Osteocyte (in vitro differentiated cells): ENCODE measurements at regions not wholly inside any gene's neighbourhood (a gene's known extent, or its start where the extent isn't known, plus 50 kb on each side); places are given as distances from the start of the nearest gene placed in this dataset.
"Not testable (repeated sequence)": the region's sequence is repeated elsewhere in the genome, so short reads cannot be mapped to it uniquely, and the experiment has no call there.

Experiments
- DNase-seq: peaks from one replicate; pipeline ENCODE4 v3.0.0; 2021; ENCODE audit warnings: mixed read lengths; ENCODE audit not compliant: unreplicated experiment; ENCODE audit errors: extremely low spot score
- H3K27ac Mint-ChIP-seq: one replicate; pipeline ENCODE4 v1.8.0; 2021; ENCODE audit warnings: mild to moderate bottlenecking, mixed read lengths; ENCODE audit not compliant: unreplicated experiment
- H3K27me3 Mint-ChIP-seq: one replicate; pipeline ENCODE4 v1.8.0; 2021; ENCODE audit warnings: mixed read lengths; ENCODE audit not compliant: unreplicated experiment
- H3K36me3 Mint-ChIP-seq: one replicate; pipeline ENCODE4 v1.8.0; 2021; ENCODE audit warnings: mixed read lengths; ENCODE audit not compliant: unreplicated experiment
- H3K4me1 Mint-ChIP-seq: one replicate; pipeline ENCODE4 v1.8.0; 2021; ENCODE audit warnings: mixed read lengths; ENCODE audit not compliant: unreplicated experiment
- H3K4me3 Mint-ChIP-seq: one replicate; pipeline ENCODE4 v1.8.0; 2021; ENCODE audit warnings: mild to moderate bottlenecking, moderate library complexity, mixed read lengths; ENCODE audit not compliant: unreplicated experiment
- H3K9me3 Mint-ChIP-seq: one replicate; pipeline ENCODE4 v1.8.0; 2021; ENCODE audit warnings: mixed read lengths; ENCODE audit not compliant: unreplicated experiment
- CTCF ChIP-seq: fragments of 200-600 bp; sonication (generic); IDR thresholded peaks from 2 replicates; pipeline ENCODE4 v1.5.0; 2021; ENCODE audit warnings: antibody characterized with exemption, mild to moderate bottlenecking, moderate library complexity

DNA sequence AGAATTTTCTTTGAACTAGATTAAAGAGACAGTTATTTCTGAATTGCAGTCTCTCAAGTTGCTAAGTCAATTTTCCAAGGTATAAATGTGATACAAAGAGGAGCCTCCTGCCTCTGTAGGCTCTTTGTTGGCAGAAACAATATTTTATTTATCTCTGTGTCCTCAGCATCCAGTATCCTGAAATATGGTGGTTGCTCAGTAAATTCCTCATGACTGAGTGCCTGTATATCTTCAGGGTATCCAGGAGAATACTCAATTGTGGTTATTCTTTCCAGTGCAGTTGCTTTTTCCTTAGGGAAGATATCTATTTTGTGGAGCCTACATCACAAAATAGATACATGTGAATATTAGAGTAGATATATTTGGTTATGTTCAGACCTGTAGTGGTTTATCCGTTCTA is 144.8 kb upstream of the FERD3L start:
- TF ChIP-seq CTCF = no peak
- no peak for DNase-seq
- peaks cover 13% of the 10 kb centered on the region for H3K9me3 Mint-ChIP-seq
- H3K36me3 Mint-ChIP-seq = no peaks in the 10 kb centered on the region
- no peak overlapping the region for H3K27ac Mint-ChIP-seq
- H3K27me3 Mint-ChIP-seq = no peaks in the 10 kb centered on the region
- no peak overlapping the region for H3K4me3 Mint-ChIP-seq
- H3K4me1 Mint-ChIP-seq = peaks cover 13% of the 10 kb centered on the region

DNA sequence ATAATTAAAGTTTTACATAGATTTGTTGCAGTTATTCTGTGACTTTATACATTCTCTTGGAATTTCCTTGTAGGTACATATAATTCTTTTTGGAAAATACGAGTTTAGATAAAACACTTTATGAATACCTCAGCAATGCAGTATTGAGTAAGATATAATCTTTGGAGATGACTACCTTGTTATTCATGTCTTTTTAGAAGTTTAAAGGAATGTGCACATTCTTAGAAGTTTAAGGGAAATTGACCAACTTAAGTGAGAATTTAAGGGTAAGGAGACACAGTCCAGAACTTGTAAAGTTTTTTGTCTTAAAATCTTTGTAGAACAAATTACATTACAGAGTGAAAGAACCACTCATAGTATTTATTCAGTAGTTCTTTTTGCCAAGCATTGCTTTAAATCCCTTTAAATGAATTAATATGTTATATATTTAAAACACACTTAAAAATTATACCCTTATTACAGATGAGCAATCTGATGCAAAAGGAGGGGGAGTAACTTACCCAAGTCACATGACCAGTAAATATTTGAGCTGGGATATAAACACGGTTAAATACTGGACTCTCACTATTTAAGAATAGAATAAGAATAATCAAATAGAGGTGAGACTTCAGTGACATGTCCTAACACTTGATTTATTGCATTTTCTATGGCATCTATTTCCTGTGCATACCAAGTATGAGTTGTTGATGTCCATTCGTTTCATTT is 139.5 kb upstream of the FERD3L start:
- peaks cover 3% of the 10 kb centered on the region for H3K36me3 Mint-ChIP-seq
- no peak overlapping the region for H3K27ac Mint-ChIP-seq

DNA sequence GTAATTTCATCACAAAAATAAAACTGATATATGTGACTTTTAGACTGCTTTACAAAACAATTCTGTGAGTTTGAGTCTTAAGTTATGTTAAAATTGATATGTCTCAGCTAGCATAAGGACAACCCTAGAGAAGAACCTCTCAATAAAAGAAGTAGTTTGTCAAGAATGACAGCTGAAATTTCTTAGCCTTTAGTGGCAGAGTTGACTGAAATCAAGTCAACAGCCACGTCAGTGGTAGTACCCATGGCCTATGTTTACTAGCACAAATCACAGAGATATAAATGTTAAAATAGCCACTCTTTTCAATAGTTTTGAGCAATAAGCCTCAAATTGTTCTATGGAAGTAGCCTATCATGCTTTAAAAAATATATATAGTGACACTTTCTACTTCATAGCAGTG is 138.9 kb upstream of the FERD3L start:
- Mint-ChIP-seq H3K4me3 (no peak overlapping the region), H3K27ac (no peak overlapping the region), H3K36me3 (peaks cover 5% of the 10 kb centered on the region), H3K4me1 (no peaks in the 10 kb centered on the region), H3K9me3 (peaks cover 10% of the 10 kb centered on the region), H3K27me3 (no peaks in the 10 kb centered on the region)
- DNase-seq = no peak
- no peak for TF ChIP-seq CTCF

More for the DNA sequence above, 139.5 kb upstream of the FERD3L start:
- DNase-seq = no peak
- Mint-ChIP-seq H3K4me1 (no peaks in the 10 kb centered on the region), H3K4me3 (no peak overlapping the region), H3K9me3 (peaks cover 3% of the 10 kb centered on the region), H3K27me3 (no peaks in the 10 kb centered on the region)
- TF ChIP-seq CTCF = no peak

DNA sequence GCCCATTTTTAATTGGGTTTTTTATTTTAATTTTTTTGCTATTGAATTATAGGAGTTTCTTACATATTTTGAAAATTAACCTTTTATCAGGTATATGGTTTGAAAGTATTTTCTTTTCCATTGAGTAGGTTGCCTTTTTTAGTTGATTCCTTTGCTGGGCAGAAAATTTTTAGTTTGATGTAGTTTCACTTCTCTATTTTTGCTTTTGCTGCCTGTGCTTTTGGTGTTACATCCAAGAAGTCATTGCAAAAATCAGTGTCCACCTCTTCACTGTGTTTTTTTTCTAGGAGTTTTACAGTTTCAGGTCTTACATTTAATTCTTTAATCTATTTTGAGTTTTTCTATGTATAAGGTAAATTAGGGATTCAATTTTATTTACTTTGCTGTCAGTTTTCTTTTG is 129.8 kb upstream of the FERD3L start:
- no peak overlapping the region for H3K4me3 Mint-ChIP-seq
- H3K36me3 Mint-ChIP-seq = peaks cover 7% of the 10 kb centered on the region
- no peaks in the 10 kb centered on the region for H3K4me1 Mint-ChIP-seq
- no peak for TF ChIP-seq CTCF
- no peaks in the 10 kb centered on the region for H3K27me3 Mint-ChIP-seq
- H3K9me3 Mint-ChIP-seq = peaks cover 36% of the 10 kb centered on the region
- DNase-seq = no peak
- no peak overlapping the region for H3K27ac Mint-ChIP-seq

GRCh38 chr7:19272329-19272728 is 127.1 kb upstream of the FERD3L start:
- not testable (repeated sequence) for H3K27me3 Mint-ChIP-seq, H3K36me3 Mint-ChIP-seq, DNase-seq, H3K4me3 Mint-ChIP-seq, H3K27ac Mint-ChIP-seq
- H3K4me1 Mint-ChIP-seq = peaks cover 10% of the 10 kb centered on the region
- peaks cover 17% of the 10 kb centered on the region for H3K9me3 Mint-ChIP-seq
